SK-N-SH (cell line): ENCODE measurements at regions not wholly inside any gene's neighbourhood (a gene's known extent, or its start where the extent isn't known, plus 50 kb on each side); places are given as distances from the start of the nearest gene placed in this dataset.

Experiments used
- EP300 ChIP-seq, 2 experiments: IDR thresholded peaks; 2 replicates each; pipeline versions ENCODE4 v1.4.0 to v1.6.1; 2012; ENCODE audit warnings: borderline replicate concordance in 1 of 2, low read depth in 1 of 2, low read length in 1 of 2
- MAX ChIP-seq: IDR thresholded peaks from 2 replicates; pipeline ENCODE4 v1.4.0; 2012; ENCODE audit warnings: low read depth
- RFX5 ChIP-seq: IDR thresholded peaks from 2 replicates; pipeline ENCODE4 v1.6.1; 2012; ENCODE audit warnings: mild to moderate bottlenecking, improper control_type of control experiment, low read length
- TAF1 ChIP-seq: IDR thresholded peaks from 2 replicates; pipeline ENCODE4 v1.6.1; 2012; ENCODE audit warnings: low read depth, mild to moderate bottlenecking, low read length, moderate library complexity, borderline replicate concordance
- TF ChIP-seq, protein P1 (sequence below): fragments of 200-600 bp; sonication (generic); IDR thresholded peaks from 2 replicates; pipeline ENCODE4 v1.6.1; 2017; ENCODE audit warnings: antibody characterized with exemption, mild to moderate bottlenecking, moderate library complexity

DNA sequence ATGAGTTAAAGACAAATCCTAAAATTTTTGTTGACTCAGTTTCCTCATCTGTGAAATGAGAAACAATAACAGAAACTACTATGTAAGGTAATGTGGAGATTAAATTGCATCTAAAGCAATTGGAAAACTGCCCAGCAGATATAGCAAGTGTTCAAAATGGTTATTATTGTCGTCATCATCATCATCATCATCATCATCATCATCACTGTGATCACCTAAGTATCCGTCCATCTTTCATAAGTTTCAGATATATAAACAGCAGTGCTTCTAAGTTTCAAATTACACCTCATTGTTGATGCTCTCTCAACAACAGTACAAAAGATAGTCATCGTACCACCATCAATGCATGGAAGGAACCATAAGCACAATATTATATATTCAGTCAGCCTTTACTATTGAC, 379.9 kb downstream of the PDGFC start:
- TF ChIP-seq EP300 (IDR thresholded peaks at IDR 0.05; ENCODE audit: borderline replicate concordance in 1 of 2, low read depth in 1 of 2, low read length in 1 of 2) (no peak), MAX (no peak), TAF1 (no peak), RFX5 (no peak)
- TF ChIP-seq, protein P1, sequence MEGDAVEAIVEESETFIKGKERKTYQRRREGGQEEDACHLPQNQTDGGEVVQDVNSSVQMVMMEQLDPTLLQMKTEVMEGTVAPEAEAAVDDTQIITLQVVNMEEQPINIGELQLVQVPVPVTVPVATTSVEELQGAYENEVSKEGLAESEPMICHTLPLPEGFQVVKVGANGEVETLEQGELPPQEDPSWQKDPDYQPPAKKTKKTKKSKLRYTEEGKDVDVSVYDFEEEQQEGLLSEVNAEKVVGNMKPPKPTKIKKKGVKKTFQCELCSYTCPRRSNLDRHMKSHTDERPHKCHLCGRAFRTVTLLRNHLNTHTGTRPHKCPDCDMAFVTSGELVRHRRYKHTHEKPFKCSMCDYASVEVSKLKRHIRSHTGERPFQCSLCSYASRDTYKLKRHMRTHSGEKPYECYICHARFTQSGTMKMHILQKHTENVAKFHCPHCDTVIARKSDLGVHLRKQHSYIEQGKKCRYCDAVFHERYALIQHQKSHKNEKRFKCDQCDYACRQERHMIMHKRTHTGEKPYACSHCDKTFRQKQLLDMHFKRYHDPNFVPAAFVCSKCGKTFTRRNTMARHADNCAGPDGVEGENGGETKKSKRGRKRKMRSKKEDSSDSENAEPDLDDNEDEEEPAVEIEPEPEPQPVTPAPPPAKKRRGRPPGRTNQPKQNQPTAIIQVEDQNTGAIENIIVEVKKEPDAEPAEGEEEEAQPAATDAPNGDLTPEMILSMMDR: no peak
